Peyer's patch (tissue), 4 donors: ENCODE measurements at regions not wholly inside any gene's neighbourhood (a gene's known extent, or its start where the extent isn't known, plus 50 kb on each side); places are given as distances from the start of the nearest gene placed in this dataset.

Source experiments
- DNase-seq, 3 donors: peaks; one replicate each; pipeline ENCODE4 v3.0.0-alpha.2; 2017 to 2019
- H3K27ac ChIP-seq, 4 donors: fragments of 200-600 bp; sonication (generic); one replicate each; pipeline ENCODE4 v1.5.1; 2016 to 2019
- H3K27me3 ChIP-seq, 2 donors: fragments of 200-600 bp; sonication (generic); one replicate each; pipeline ENCODE4 v1.5.1; 2019
- H3K36me3 ChIP-seq, 3 donors: fragments of 200-600 bp; sonication (generic); one replicate each; pipeline ENCODE4 v1.5.1; 2016 to 2019
- H3K4me1 ChIP-seq, 4 donors: fragments of 200-600 bp; sonication (generic); one replicate each; pipeline ENCODE4 v1.5.1; 2016 to 2019
- H3K4me3 ChIP-seq, 4 donors: fragments of 200-600 bp; sonication (generic); 1 replicate in 3 of 4; 2 replicates in 1 of 4; pipeline ENCODE4 v1.5.1; 2016 to 2019; ENCODE audit warnings: mild to moderate bottlenecking in 1 of 4
- H3K9me3 ChIP-seq, 4 donors: fragments of 200-600 bp; sonication (generic); one replicate each; pipeline ENCODE4 v1.5.1; 2016 to 2019; ENCODE audit warnings: mild to moderate bottlenecking in 1 of 4
- CTCF ChIP-seq, 6 experiments: fragments of 450-650 bp in 4 of 6; fragments of 200-600 bp in 2 of 6; sonication (generic) in 1 of 6; IDR thresholded peaks; one replicate each; pipeline ENCODE4 v1.5.1; 2017 to 2019; ENCODE audit warnings: antibody characterized with exemption in 6 of 6, mild to moderate bottlenecking in 3 of 6, moderate library complexity in 1 of 6
- POLR2A ChIP-seq, 2 donors: fragments of 450-650 bp; IDR thresholded peaks; one replicate each; pipeline ENCODE4 v1.5.1; 2017; ENCODE audit warnings: antibody characterized with exemption in 2 of 2, mild to moderate bottlenecking in 2 of 2, moderate library complexity in 2 of 2

- Histone ChIP-seq H3K27me3 (no peaks in the 10 kb centered on the region), H3K4me1 (no peaks in the 10 kb centered on the region), H3K27ac (no peak overlapping the region), H3K36me3 (no peaks in the 10 kb centered on the region), H3K9me3 (no peaks in the 10 kb centered on the region), H3K4me3 (no peak overlapping the region)
- DNase-seq, result no peak
- no peak for TF ChIP-seq CTCF (IDR thresholded peaks at IDR 0.05)
- TF ChIP-seq POLR2A (IDR thresholded peaks at IDR 0.05), result no peak
Observed at GRCh38 chr2:23280401-23280800, 104.6 kb upstream of the KLHL29 start.

GRCh38 chr2:23283653-23284052 lies 101.3 kb upstream of the KLHL29 start:
- no peak overlapping the region for H3K4me3 ChIP-seq
- no peaks in the 10 kb centered on the region for H3K36me3 ChIP-seq
- H3K27me3 ChIP-seq, result no peaks in the 10 kb centered on the region
- no peak for DNase-seq
- no peaks in the 10 kb centered on the region for H3K9me3 ChIP-seq
- no peaks in the 10 kb centered on the region for H3K4me1 ChIP-seq
- TF ChIP-seq POLR2A (IDR thresholded peaks at IDR 0.05) (no peak), CTCF (IDR thresholded peaks at IDR 0.05) (no peak)
- no peak overlapping the region for H3K27ac ChIP-seq

- TF ChIP-seq CTCF (IDR thresholded peaks at IDR 0.05), result no peak
- Histone ChIP-seq H3K4me3 (no peak overlapping the region), H3K9me3 (no peaks in the 10 kb centered on the region), H3K36me3 (no peaks in the 10 kb centered on the region), H3K27me3 (no peaks in the 10 kb centered on the region), H3K27ac (no peak overlapping the region), H3K4me1 (no peaks in the 10 kb centered on the region)
- no peak for DNase-seq
Observed at GRCh38 chr2:23285091-23285800, 99.7 kb upstream of the KLHL29 start.

- H3K4me1 ChIP-seq, result no peaks in the 10 kb centered on the region
- H3K4me3 ChIP-seq, result no peak overlapping the region
- H3K36me3 ChIP-seq, result no peaks in the 10 kb centered on the region
- H3K9me3 ChIP-seq, result no peaks in the 10 kb centered on the region
- no peak for TF ChIP-seq CTCF (IDR thresholded peaks at IDR 0.05)
- TF ChIP-seq POLR2A (IDR thresholded peaks at IDR 0.05), result no peak
- H3K27me3 ChIP-seq, result no peaks in the 10 kb centered on the region
- H3K27ac ChIP-seq, result peak overlapping the region in 3 of 4 donors; percentile 31 to 49 (median 46)
- DNase-seq, result no peak
Observed at GRCh38 chr2:23286031-23286757, 98.8 kb upstream of the KLHL29 start.

GRCh38 chr2:23286758-23287704 lies 97.9 kb upstream of the KLHL29 start:
- no peak overlapping the region for H3K4me3 ChIP-seq
- no peaks in the 10 kb centered on the region for H3K36me3 ChIP-seq
- peak in 1 of 3 donors; percentile 55 for DNase-seq
- H3K27me3 ChIP-seq, result no peaks in the 10 kb centered on the region
- H3K4me1 ChIP-seq, result no peaks in the 10 kb centered on the region
- TF ChIP-seq CTCF (IDR thresholded peaks at IDR 0.05) (no peak), POLR2A (IDR thresholded peaks at IDR 0.05) (no peak)
- H3K27ac ChIP-seq, result peak overlapping the region in 3 of 4 donors; percentile 31 to 49 (median 46)
- H3K9me3 ChIP-seq, result no peaks in the 10 kb centered on the region
